Colonic mucosa (tissue), 4 donors: ENCODE measurements at regions not wholly inside any gene's neighbourhood (a gene's known extent, or its start where the extent isn't known, plus 50 kb on each side); places are given as distances from the start of the nearest gene placed in this dataset.

ENCODE experiments used
- DNase-seq: peaks from one replicate; pipeline ENCODE4 v3.0.0-alpha.2; 2020
- H3K27ac ChIP-seq: fragments of 200-600 bp; one replicate; pipeline ENCODE4 v1.8.0; 2021
- H3K27me3 ChIP-seq: fragments of 200-600 bp; one replicate; pipeline ENCODE4 v1.8.0; 2021
- H3K36me3 ChIP-seq: fragments of 200-600 bp; one replicate; pipeline ENCODE4 v1.8.0; 2021
- H3K4me1 ChIP-seq: fragments of 200-600 bp; one replicate; pipeline ENCODE4 v1.8.0; 2021; ENCODE audit warnings: mild to moderate bottlenecking
- H3K4me3 ChIP-seq: fragments of 200-600 bp; one replicate; pipeline ENCODE4 v1.8.0; 2021
- H3K9ac ChIP-seq, 2 donors: one replicate each; pipeline ENCODE4 v1.7.0; 2013; ENCODE audit warnings: control low read depth in 2 of 2, low read depth in 2 of 2, low read length in 2 of 2
- H3K9me3 ChIP-seq: fragments of 200-600 bp; one replicate; pipeline ENCODE4 v1.8.0; 2021
- intact Hi-C: fragments of 100-400 bp; cut with DNase I; formaldehyde crosslinking; loops from one replicate; pipeline ENCODE4 v1.14.1; 2022
- TF ChIP-seq, protein P1 (sequence below): fragments of 200-600 bp; IDR thresholded peaks from one replicate; pipeline ENCODE4 v1.8.0; 2022; ENCODE audit warnings: antibody characterized with exemption, mild to moderate bottlenecking
- donor health status: healthy.
- donor health status: DM: no; HTN: no; CAD: no.
- donor health status: DM: no; HTN: no; CAD: no.

DNA sequence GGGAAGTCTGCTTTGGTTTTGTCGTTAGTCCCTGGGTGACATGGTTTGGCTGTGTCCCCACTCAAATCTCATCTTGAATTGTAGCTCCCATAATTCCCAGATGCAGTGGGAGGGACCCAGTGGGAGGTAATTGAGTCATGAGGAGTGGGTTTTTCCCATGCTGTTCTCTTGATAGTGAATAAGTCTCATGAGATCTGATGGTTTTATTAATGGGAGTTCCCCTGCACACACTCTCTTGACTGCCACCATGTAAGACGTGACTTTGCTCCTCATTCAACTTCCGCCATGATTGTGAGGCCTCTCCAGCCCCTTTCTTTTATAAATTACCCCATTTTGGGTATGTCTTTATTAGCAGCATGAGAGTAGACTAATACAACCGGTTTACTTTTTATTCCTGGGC lies 405.8 kb upstream of the ID2 start:
- Histone ChIP-seq H3K27ac (no peak overlapping the region), H3K27me3 (no peaks in the 10 kb centered on the region), H3K9me3 (no peaks in the 10 kb centered on the region), H3K36me3 (no peaks in the 10 kb centered on the region), H3K4me3 (no peak overlapping the region), H3K9ac (no peak overlapping the region), H3K4me1 (no peaks in the 10 kb centered on the region)
- TF ChIP-seq, protein P1, sequence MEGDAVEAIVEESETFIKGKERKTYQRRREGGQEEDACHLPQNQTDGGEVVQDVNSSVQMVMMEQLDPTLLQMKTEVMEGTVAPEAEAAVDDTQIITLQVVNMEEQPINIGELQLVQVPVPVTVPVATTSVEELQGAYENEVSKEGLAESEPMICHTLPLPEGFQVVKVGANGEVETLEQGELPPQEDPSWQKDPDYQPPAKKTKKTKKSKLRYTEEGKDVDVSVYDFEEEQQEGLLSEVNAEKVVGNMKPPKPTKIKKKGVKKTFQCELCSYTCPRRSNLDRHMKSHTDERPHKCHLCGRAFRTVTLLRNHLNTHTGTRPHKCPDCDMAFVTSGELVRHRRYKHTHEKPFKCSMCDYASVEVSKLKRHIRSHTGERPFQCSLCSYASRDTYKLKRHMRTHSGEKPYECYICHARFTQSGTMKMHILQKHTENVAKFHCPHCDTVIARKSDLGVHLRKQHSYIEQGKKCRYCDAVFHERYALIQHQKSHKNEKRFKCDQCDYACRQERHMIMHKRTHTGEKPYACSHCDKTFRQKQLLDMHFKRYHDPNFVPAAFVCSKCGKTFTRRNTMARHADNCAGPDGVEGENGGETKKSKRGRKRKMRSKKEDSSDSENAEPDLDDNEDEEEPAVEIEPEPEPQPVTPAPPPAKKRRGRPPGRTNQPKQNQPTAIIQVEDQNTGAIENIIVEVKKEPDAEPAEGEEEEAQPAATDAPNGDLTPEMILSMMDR: no peak
- intact Hi-C loops: no loop called here
- no peak for DNase-seq

DNA sequence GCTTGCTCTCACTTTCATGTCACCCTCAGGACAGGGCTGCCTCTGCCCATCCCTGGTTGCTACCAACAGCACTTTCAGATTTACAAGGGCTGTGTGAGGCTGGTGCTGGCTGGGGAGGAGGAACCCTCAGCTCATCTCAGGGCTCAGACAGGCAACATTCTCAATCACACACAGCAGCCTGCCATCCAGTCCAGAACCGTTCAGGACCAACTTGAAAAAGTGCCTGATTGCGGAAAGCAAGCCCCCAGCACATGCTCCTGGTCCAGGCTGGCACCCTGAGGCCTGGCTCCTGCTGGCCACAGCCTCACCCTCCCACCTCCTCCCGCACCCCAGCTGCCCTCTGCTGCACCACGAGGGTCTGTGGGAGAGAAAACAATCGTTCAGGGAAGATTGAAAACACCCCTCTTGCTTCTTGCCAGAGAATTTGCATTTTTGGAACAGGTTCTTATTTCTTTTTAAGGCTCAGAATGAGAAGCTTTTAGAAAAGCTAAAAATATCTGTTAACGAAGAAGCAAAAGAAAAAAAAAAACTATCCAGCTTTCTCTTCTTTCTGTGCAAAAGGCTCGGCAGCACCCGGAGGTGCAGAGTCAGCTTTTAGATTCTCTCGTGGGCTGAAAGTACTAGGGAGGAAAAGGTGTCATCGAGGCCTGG lies 403.8 kb upstream of the ID2 start:
- Histone ChIP-seq H3K4me1 (no peaks in the 10 kb centered on the region), H3K4me3 (no peak overlapping the region), H3K36me3 (no peaks in the 10 kb centered on the region), H3K9me3 (no peaks in the 10 kb centered on the region), H3K27ac (no peak overlapping the region), H3K27me3 (no peaks in the 10 kb centered on the region), H3K9ac (no peak overlapping the region)
- intact Hi-C loops: no loop called here
- no peak for DNase-seq
- TF ChIP-seq, protein P1: no peak

DNA sequence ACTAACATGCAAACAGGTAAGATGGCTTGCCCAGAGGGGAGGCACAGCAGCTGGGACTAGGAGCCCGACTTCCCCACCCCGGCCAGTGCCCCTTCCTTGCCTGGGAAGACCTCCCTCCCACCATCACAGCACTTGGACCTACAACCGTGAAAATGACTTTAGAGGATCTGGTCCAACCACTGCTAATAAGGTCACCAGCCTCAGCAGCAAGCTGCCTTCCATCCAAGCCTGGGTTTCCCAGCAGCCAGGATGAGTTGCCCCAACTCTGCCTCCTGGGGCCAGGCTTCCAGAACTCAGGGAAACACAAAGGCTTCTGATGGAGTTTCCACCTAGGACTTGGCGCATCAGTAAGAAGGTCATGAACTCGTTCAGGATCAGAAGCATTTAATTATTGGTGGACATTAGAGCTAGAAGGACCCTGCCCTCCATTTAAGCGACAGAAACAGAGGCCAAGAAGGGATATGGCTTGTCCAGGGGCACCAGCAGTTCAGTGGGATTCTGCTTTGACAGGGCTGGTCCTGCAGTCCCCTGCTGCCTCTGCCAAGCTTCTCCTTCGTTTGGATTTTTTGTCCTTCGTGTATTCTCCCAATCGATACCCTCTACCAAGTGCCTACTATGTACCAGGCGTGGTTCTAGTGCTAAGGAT lies 403.0 kb upstream of the ID2 start:
- H3K4me1 ChIP-seq: no peaks in the 10 kb centered on the region
- H3K9ac ChIP-seq: no peak overlapping the region
- DNase-seq: no peak
- no peaks in the 10 kb centered on the region for H3K36me3 ChIP-seq
- TF ChIP-seq, protein P1: no peak
- no peaks in the 10 kb centered on the region for H3K27me3 ChIP-seq
- H3K4me3 ChIP-seq: no peak overlapping the region
- no peaks in the 10 kb centered on the region for H3K9me3 ChIP-seq
- no peak overlapping the region for H3K27ac ChIP-seq
- intact Hi-C loops: no loop called here

DNA sequence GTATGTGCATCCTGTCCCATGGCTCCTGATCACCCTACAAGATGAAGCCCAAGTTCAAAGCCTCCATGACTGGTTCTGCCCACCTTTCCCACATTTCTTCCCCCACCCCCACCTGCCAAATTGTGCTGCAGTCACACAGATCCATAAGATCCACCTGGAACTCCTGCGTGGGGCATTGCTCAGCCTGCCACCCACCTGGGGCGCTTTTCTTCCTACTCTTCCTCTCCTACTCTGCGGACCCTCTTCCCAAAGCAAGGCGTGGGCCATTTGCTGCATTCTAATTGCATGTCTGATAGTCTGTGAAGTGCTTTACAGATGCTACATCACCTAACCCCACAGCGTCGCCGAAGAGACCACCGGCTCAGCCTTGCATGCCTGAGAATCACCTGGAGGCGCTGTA lies 402.4 kb upstream of the ID2 start:
- Histone ChIP-seq H3K27ac (no peak overlapping the region), H3K9me3 (no peaks in the 10 kb centered on the region), H3K9ac (no peak overlapping the region), H3K4me3 (no peak overlapping the region), H3K27me3 (no peaks in the 10 kb centered on the region), H3K4me1 (no peaks in the 10 kb centered on the region), H3K36me3 (no peaks in the 10 kb centered on the region)
- DNase-seq: no peak
- TF ChIP-seq, protein P1: no peak
- intact Hi-C loops: no loop called here

DNA sequence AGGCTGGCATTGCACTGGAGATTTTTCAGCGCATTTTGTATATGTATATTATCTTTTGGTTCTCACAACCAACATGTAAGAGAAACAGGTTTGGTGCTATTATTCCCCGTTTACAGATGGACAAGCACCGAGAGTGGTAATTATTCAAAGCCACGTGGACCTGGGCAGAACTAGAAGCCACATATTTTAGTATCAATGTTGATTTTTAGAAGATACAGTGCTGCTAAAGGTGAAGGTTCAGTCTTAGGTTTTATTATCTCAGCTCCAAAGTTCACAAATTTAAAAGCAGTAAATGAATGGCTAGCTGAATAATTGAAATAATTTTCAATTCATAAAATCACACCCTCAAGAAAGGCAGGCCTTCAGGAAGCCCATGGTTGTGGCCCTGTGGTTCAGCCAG lies 400.6 kb upstream of the ID2 start:
- TF ChIP-seq, protein P1: no peak
- peak overlapping the region; percentile 8 for H3K4me3 ChIP-seq
- H3K27ac ChIP-seq: peak overlapping the region; percentile 61

More for the DNA sequence above, 400.6 kb upstream of the ID2 start:
- Histone ChIP-seq H3K36me3 (no peaks in the 10 kb centered on the region), H3K9ac (no peak overlapping the region), H3K9me3 (no peaks in the 10 kb centered on the region), H3K4me1 (no peaks in the 10 kb centered on the region), H3K27me3 (no peaks in the 10 kb centered on the region)
- no peak for DNase-seq
- intact Hi-C loops: no loop called here
